Lower leg skin (tissue), 4 donors: ENCODE measurements at regions not wholly inside any gene's neighbourhood (a gene's known extent, or its start where the extent isn't known, plus 50 kb on each side); places are given as distances from the start of the nearest gene placed in this dataset.

Experiments used
- DNase-seq, 2 donors: peaks; one replicate each; pipeline ENCODE4 v3.0.0-alpha.2; 2019; ENCODE audit warnings: low spot score in 2 of 2
- H3K4me3 ChIP-seq: fragments of 200-600 bp; sonication (generic); 2 replicates; pipeline ENCODE4 v1.5.1; 2017; ENCODE audit warnings: mild to moderate bottlenecking, low read depth; ENCODE audit not compliant: poor library complexity, severe bottlenecking
- POLR2A ChIP-seq, 2 donors: fragments of 450-650 bp; IDR thresholded peaks; one replicate each; pipeline ENCODE4 v1.6.1; 2016 to 2017; ENCODE audit warnings: antibody characterized with exemption in 2 of 2, mild to moderate bottlenecking in 1 of 2, moderate library complexity in 1 of 2
- WGBS, 2 donors: methylation state at CpG; one replicate each; pipeline ENCODE4 v1.1.5; 2018; 5-methylcytosine and 5-hydroxymethylcytosine counted together
- intact Hi-C: fragments of 100-400 bp; cut with DNase I; formaldehyde crosslinking; loops from one replicate; pipeline ENCODE4 v1.15.0; 2023; ENCODE audit warnings: low total_unique reads
- TF ChIP-seq, protein P1 (sequence below), 3 donors: fragments of 450-650 bp; IDR thresholded peaks; one replicate each; pipeline ENCODE4 v1.5.1; 2016; ENCODE audit warnings: antibody characterized with exemption in 3 of 3, mild to moderate bottlenecking in 3 of 3, moderate library complexity in 2 of 3

DNA sequence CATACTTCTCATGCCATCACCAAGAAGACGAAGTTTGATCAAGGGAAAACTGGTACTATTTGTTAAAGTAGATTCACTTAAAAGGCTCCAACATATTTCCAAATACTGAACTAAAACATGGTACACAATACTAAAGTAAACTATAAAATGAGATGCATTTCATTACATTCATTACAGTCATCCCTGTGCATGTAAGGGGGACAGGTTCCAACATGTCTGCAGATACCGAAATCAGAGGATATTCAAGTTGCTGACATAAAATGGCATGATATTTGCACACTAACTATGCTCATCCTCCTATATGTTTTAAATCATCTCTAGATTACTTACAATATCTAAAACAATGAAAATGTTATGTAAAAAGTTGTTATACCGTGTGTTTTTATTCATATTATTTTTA, 893.9 kb upstream of the MANEA start:
- intact Hi-C loops = no loop called here
- H3K4me3 ChIP-seq = no peak overlapping the region
- 57 to 59% methylated on average over 3 of the region's 3 CpGs for WGBS, 2 donors
- DNase-seq = no peak
- TF ChIP-seq, protein P1, sequence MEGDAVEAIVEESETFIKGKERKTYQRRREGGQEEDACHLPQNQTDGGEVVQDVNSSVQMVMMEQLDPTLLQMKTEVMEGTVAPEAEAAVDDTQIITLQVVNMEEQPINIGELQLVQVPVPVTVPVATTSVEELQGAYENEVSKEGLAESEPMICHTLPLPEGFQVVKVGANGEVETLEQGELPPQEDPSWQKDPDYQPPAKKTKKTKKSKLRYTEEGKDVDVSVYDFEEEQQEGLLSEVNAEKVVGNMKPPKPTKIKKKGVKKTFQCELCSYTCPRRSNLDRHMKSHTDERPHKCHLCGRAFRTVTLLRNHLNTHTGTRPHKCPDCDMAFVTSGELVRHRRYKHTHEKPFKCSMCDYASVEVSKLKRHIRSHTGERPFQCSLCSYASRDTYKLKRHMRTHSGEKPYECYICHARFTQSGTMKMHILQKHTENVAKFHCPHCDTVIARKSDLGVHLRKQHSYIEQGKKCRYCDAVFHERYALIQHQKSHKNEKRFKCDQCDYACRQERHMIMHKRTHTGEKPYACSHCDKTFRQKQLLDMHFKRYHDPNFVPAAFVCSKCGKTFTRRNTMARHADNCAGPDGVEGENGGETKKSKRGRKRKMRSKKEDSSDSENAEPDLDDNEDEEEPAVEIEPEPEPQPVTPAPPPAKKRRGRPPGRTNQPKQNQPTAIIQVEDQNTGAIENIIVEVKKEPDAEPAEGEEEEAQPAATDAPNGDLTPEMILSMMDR (IDR thresholded peaks at IDR 0.05) = no peak
- no peak for TF ChIP-seq POLR2A (IDR thresholded peaks at IDR 0.05)

DNA sequence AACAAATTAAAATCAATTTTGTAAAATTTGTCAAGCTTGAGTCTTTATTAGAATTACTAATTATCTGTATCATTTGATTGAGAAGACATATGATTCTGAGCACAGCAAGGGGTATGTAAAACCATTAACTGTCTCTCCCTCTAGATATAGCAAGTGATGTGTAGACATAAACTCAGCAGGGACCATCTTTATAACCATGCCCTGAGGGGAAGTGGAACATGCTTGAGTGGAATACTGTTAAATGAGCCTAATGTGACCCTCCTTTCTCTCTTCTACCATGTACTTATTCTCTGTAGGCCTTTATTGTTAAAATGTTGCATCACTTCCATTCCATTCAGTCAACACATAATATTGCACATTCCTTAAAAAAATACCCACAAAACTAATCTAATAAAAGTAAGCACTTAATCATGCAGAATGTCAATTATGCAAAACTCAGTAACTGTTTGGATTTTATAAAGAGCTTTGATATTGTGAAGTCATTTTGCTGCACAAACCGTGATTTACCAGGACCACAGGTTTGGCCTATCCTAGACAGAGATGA, 896.6 kb upstream of the MANEA start:
- no peak for DNase-seq
- intact Hi-C loops = no loop called here
- no peak for TF ChIP-seq POLR2A (IDR thresholded peaks at IDR 0.05)
- H3K4me3 ChIP-seq = no peak overlapping the region
- 79 to 82% methylated on average over 1 of the region's 1 CpG for WGBS, 2 donors

DNA sequence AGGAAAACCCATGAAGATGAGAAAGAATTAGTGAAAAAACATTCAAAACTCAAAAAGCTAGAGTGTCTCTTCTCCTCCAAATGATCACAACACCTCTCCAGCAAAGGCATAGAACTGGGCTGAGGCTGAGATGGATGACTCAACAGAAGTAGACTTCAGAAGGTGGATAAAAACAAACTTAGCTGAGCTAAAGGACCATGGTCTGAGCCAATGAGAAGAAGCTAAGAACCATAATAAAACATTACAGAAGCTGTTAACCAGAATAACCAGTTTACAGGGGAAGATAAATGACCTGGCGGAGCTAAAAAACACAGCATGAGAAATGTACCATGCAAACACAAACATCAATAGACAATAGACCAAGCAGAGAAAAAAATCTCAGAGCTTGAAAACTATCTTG, 904.1 kb upstream of the MANEA start:
- DNase-seq = no peak
- intact Hi-C loops = no loop called here
- TF ChIP-seq, protein P1 (IDR thresholded peaks at IDR 0.05) = no peak
- TF ChIP-seq POLR2A (IDR thresholded peaks at IDR 0.05) = no peak
- WGBS, 2 donors = 90 to 92% methylated on average over 1 of the region's 1 CpG
- no peak overlapping the region for H3K4me3 ChIP-seq

DNA sequence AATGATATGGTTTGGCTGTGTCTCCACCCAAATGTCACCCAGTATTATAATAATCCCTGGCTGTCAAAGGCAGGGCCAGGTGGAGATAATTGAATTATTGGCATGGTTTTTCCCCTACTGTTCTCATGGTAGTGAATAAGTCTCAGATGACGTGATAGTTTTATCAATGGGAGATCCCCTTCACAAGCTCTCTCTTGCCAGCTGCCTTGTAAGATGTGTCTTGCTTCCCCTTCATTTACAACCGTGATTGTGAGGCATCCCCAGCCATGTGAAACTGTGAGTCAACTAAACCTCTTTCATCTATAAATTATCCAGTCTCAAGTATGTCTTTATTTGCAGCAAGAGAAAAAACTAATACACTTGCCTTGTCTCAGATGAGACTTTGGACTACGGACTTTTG, 907.3 kb upstream of the MANEA start:
- intact Hi-C loops = no loop called here
- no peak overlapping the region for H3K4me3 ChIP-seq
- TF ChIP-seq, protein P1 (IDR thresholded peaks at IDR 0.05) = no peak
- WGBS, 2 donors = 63 to 67% methylated on average over 3 of the region's 3 CpGs
- DNase-seq = no peak

DNA sequence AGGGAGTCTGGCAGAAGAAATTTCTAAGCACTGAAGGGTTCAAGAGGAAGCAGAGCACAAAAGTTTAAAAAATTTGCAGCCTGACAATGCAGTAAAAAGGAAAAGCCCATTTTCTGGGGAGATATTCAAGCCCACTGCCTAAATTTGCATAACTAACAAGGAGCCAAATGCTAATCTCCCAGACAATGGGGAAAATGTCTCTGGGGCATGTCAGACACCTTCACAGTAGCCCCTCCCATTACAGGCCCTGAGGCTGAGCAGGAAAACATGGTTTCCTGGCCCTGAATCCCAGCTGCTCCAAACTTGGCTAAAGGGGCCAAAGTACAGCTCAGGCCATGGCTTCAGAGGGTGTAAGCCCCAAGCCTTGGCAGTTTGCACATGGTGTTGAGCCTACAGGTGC, 908.5 kb upstream of the MANEA start:
- intact Hi-C loops = no loop called here
- DNase-seq = no peak
- TF ChIP-seq, protein P1 (IDR thresholded peaks at IDR 0.05) = no peak
- no peak for TF ChIP-seq POLR2A (IDR thresholded peaks at IDR 0.05)
- no peak overlapping the region for H3K4me3 ChIP-seq

DNA sequence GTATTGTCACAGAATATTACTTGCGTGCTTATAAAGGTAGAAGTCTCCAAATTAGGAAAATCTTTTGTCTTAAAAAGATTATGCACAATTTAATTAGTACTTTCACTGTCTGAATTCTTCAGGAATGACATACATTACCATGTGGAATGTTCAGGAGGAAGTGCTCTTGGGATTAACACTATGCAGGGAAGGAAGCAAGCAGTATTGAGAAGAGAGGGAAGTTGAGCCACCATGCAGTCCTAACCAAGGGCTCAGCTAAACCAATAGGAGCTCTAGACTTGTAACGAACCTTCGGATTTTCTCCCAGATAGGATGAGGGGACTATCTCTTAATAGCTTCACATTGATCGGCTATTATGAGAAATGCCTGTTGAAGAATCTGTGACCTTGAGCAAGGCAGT, 918.4 kb upstream of the MANEA start:
- intact Hi-C loops = no loop called here
- WGBS, 2 donors = 71 to 89% methylated on average over 4 of the region's 4 CpGs
- H3K4me3 ChIP-seq = no peak overlapping the region
- TF ChIP-seq, protein P1 (IDR thresholded peaks at IDR 0.05) = no peak
- no peak for TF ChIP-seq POLR2A (IDR thresholded peaks at IDR 0.05)
- no peak for DNase-seq
